Adrenal gland (tissue), 5 donors: ENCODE measurements at regions not wholly inside any gene's neighbourhood (a gene's known extent, or its start where the extent isn't known, plus 50 kb on each side); places are given as distances from the start of the nearest gene placed in this dataset.

Experiments
- POLR2A ChIP-seq, 2 donors: fragments of 450-650 bp; IDR thresholded peaks; one replicate each; pipeline ENCODE4 v1.6.1; 2017; ENCODE audit warnings: antibody characterized with exemption in 2 of 2, mild to moderate bottlenecking in 2 of 2, moderate library complexity in 1 of 2
- TF ChIP-seq, protein P1 (sequence below), 6 experiments: fragments of 450-650 bp in 4 of 6; fragments of 200-600 bp in 2 of 6; sonication (generic) in 1 of 6; IDR thresholded peaks; 1 replicate in 5 of 6; 2 replicates in 1 of 6; pipeline versions ENCODE4 v1.5.1 to v1.8.0; 2016 to 2021; ENCODE audit warnings: antibody characterized with exemption in 6 of 6, mild to moderate bottlenecking in 2 of 6, moderate library complexity in 1 of 6
- donor health status: DM: no; HTN: no; CAD: no.

- TF ChIP-seq, protein P1, sequence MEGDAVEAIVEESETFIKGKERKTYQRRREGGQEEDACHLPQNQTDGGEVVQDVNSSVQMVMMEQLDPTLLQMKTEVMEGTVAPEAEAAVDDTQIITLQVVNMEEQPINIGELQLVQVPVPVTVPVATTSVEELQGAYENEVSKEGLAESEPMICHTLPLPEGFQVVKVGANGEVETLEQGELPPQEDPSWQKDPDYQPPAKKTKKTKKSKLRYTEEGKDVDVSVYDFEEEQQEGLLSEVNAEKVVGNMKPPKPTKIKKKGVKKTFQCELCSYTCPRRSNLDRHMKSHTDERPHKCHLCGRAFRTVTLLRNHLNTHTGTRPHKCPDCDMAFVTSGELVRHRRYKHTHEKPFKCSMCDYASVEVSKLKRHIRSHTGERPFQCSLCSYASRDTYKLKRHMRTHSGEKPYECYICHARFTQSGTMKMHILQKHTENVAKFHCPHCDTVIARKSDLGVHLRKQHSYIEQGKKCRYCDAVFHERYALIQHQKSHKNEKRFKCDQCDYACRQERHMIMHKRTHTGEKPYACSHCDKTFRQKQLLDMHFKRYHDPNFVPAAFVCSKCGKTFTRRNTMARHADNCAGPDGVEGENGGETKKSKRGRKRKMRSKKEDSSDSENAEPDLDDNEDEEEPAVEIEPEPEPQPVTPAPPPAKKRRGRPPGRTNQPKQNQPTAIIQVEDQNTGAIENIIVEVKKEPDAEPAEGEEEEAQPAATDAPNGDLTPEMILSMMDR (IDR thresholded peaks at IDR 0.05) = no peak
- no peak for TF ChIP-seq POLR2A (IDR thresholded peaks at IDR 0.05)
Observed at GRCh38 chr18:53772293-53772692, 452.2 kb downstream of the MBD2 start.
